HepG2 (cell line): ENCODE measurements at regions not wholly inside any gene's neighbourhood (a gene's known extent, or its start where the extent isn't known, plus 50 kb on each side); places are given as distances from the start of the nearest gene placed in this dataset.

ENCODE experiments used
- ATAC-seq: fragments of 200-7000 bp; cut with Tn5 transposase; 3 replicates; pipeline ENCODE4 v1.9.1; 2020; ENCODE audit warnings: mild to moderate bottlenecking, moderate library complexity
- BruUV-seq: library from RNA; stranded (reverse); fragments of 400-500 nt; replicated peaks from 2 replicates; lab custom pipeline; 2021; lab: Mats Ljungman, UMichigan
- CTCF ChIA-PET: fragments of 300-600 bp; formaldehyde crosslinking; extraction: SDS; loops from one replicate; lab custom pipeline; 2021; ENCODE audit warnings: low total read pairs, inconsistent platforms, low intra/inter-chr PET ratio; lab: Yijun Ruan, JAX
- POLR2A ChIA-PET: fragments of 350-600 bp; sonication (Branson Sonifier 250); formaldehyde crosslinking; loops from one replicate; lab custom pipeline; 2020; ENCODE audit warnings: antibody characterized with exemption, inconsistent platforms; lab: Yijun Ruan, JAX
- DNase-seq: peaks from one replicate; pipeline ENCODE4 v3.0.0-alpha.2; 2015; ENCODE audit warnings: low spot score
- FAIRE-seq: peaks from 3 replicates; lab custom pipeline; 2011; peaks lifted over from hg19 to GRCh38; lab: Jason Lieb, UNC
- H2AFZ ChIP-seq: one replicate; pipeline ENCODE4 v1.6.1; 2011; ENCODE audit warnings: low read length, inconsistent platforms
- H3K27ac ChIP-seq: fragments of 300-600 bp; 3 replicates; pipeline ENCODE4 v1.8.0; 2011; ENCODE audit warnings: mixed run types, mild to moderate bottlenecking, mixed read lengths, low read length, inconsistent platforms; ENCODE audit not compliant: insufficient read depth; ENCODE audit errors: extremely low read length
- H3K27me3 ChIP-seq, 2 experiments: fragments of 200-600 bp in 1 of 2; 2 replicates in 1 of 2; 3 replicates in 1 of 2; pipeline versions ENCODE4 v1.6.0 to v1.8.0; 2011; ENCODE audit warnings: low read length in 2 of 2, mild to moderate bottlenecking in 2 of 2, moderate library complexity in 2 of 2, inconsistent platforms in 1 of 2; ENCODE audit not compliant: insufficient read depth in 2 of 2, control insufficient read depth in 1 of 2
- H3K36me3 ChIP-seq, 2 experiments: fragments of 200-600 bp in 1 of 2; replicated peaks in 1 of 2; 2 replicates in 1 of 2; 3 replicates in 1 of 2; pipeline versions ENCODE4 v1.5.1 to v1.8.0; 2011; ENCODE audit warnings: low read length in 2 of 2, inconsistent platforms in 1 of 2; ENCODE audit not compliant: insufficient read depth in 2 of 2, control insufficient read depth in 1 of 2
- H3K4me1 ChIP-seq: 2 replicates; pipeline ENCODE4 v1.5.1; 2012; ENCODE audit warnings: low read length, inconsistent platforms; ENCODE audit not compliant: insufficient read depth
- H3K4me2 ChIP-seq: 2 replicates; pipeline ENCODE4 v1.6.0; 2011; ENCODE audit warnings: low read depth, low read length, inconsistent platforms
- H3K4me3 ChIP-seq, 3 experiments: fragments of 200-600 bp in 1 of 3; sonication (generic), shearing (Covaris generic) in 1 of 3; replicated peaks in 1 of 3; 2 replicates each; pipeline ENCODE4 v1.5.1; 2011 to 2016; ENCODE audit warnings: low read length in 3 of 3, inconsistent platforms in 2 of 3, low read depth in 2 of 3, mild to moderate bottlenecking in 2 of 3, control low read depth in 1 of 3, mixed read lengths in 1 of 3; ENCODE audit not compliant: insufficient read depth in 1 of 3
- H3K79me2 ChIP-seq: one replicate; pipeline ENCODE4 v1.6.1; 2011; ENCODE audit warnings: low read length, inconsistent platforms; ENCODE audit not compliant: insufficient read depth
- H3K9ac ChIP-seq: 2 replicates; pipeline ENCODE4 v1.6.0; 2011; ENCODE audit warnings: mild to moderate bottlenecking, low read depth, low read length, inconsistent platforms; ENCODE audit not compliant: insufficient read depth
- H3K9me3 ChIP-seq: 2 replicates; pipeline ENCODE4 v1.5.1; 2012; ENCODE audit warnings: mild to moderate bottlenecking, low read length
- H4K20me1 ChIP-seq: 2 replicates; pipeline ENCODE4 v1.6.0; 2011; ENCODE audit warnings: inconsistent platforms, mild to moderate bottlenecking, low read length, moderate library complexity; ENCODE audit not compliant: insufficient read depth
- BCL6 ChIP-seq: IDR thresholded peaks from 2 replicates; pipeline ENCODE4 v1.6.1; 2016; ENCODE audit warnings: missing genetic modification reagents, missing compliant biosample characterization
- DPF2 ChIP-seq: sonication (generic); formaldehyde crosslinking; IDR thresholded peaks from 2 replicates; pipeline ENCODE4 v1.4.0; 2020; ENCODE audit warnings: mild to moderate bottlenecking, low read depth, missing genetic modification reagents, borderline replicate concordance
- FLYWCH1 ChIP-seq: sonication (generic); formaldehyde crosslinking; IDR thresholded peaks from 2 replicates; pipeline ENCODE4 v1.8.1; 2023; ENCODE audit warnings: mild to moderate bottlenecking, missing genetic modification reagents
- HIVEP1 ChIP-seq: sonication (generic); formaldehyde crosslinking; IDR thresholded peaks from 2 replicates; pipeline ENCODE4 v1.4.0; 2020; ENCODE audit warnings: mild to moderate bottlenecking, missing genetic modification reagents
- NR2F6 ChIP-seq, 2 experiments: IDR thresholded peaks; 2 replicates each; pipeline ENCODE4 v1.6.1; 2016; ENCODE audit warnings: antibody characterized with exemption in 1 of 2, mild to moderate bottlenecking in 1 of 2
- RBAK ChIP-seq: sonication (generic); formaldehyde crosslinking; IDR thresholded peaks from 2 replicates; pipeline ENCODE4 v1.5.1; 2020; ENCODE audit warnings: mild to moderate bottlenecking, missing genetic modification reagents
- SCMH1 ChIP-seq: sonication (generic); formaldehyde crosslinking; IDR thresholded peaks from 2 replicates; pipeline ENCODE4 v1.9.0; 2021; ENCODE audit warnings: missing genetic modification reagents, mild to moderate bottlenecking, borderline replicate concordance
- SIX4 ChIP-seq: sonication (generic); formaldehyde crosslinking; IDR thresholded peaks from 2 replicates; pipeline ENCODE4 v1.4.0; 2020; ENCODE audit warnings: missing genetic modification reagents
- ZKSCAN1 ChIP-seq: fragments of 150-350 bp; IDR thresholded peaks from 2 replicates; pipeline ENCODE4 v1.6.1; 2014; ENCODE audit warnings: low read length
- ZMYM4 ChIP-seq: sonication (generic); formaldehyde crosslinking; IDR thresholded peaks from 2 replicates; pipeline ENCODE4 v1.8.1; 2023; ENCODE audit warnings: mild to moderate bottlenecking, missing genetic modification reagents
- ZNF3 ChIP-seq: IDR thresholded peaks from 2 replicates; pipeline ENCODE4 v1.7.0; 2017; ENCODE audit warnings: inconsistent platforms
- ZNF510 ChIP-seq: sonication (generic); formaldehyde crosslinking; IDR thresholded peaks from 2 replicates; pipeline ENCODE4 v1.4.0; 2020; ENCODE audit warnings: low read depth, mild to moderate bottlenecking, missing genetic modification reagents
- WGBS: methylation state at CpG from one replicate; pipeline ENCODE4 v1.1.6; 2017; ENCODE audit warnings: low lambda C conversion rate; 5-methylcytosine and 5-hydroxymethylcytosine counted together
- in situ Hi-C: cut with HindIII; loops from 2 replicates; pipeline ENCODE4 v1.10.0; 2017; ENCODE audit warnings: low pct_unique_long_range_greater_than_20kb; ENCODE audit not compliant: extremely low pct_ligation_motif_present
- intact Hi-C: fragments of 100-400 bp; cut with micrococcal nuclease; formaldehyde crosslinking; loops from one replicate; pipeline ENCODE4 v1.10.0; 2022; ENCODE audit not compliant: unreplicated experiment

DNA sequence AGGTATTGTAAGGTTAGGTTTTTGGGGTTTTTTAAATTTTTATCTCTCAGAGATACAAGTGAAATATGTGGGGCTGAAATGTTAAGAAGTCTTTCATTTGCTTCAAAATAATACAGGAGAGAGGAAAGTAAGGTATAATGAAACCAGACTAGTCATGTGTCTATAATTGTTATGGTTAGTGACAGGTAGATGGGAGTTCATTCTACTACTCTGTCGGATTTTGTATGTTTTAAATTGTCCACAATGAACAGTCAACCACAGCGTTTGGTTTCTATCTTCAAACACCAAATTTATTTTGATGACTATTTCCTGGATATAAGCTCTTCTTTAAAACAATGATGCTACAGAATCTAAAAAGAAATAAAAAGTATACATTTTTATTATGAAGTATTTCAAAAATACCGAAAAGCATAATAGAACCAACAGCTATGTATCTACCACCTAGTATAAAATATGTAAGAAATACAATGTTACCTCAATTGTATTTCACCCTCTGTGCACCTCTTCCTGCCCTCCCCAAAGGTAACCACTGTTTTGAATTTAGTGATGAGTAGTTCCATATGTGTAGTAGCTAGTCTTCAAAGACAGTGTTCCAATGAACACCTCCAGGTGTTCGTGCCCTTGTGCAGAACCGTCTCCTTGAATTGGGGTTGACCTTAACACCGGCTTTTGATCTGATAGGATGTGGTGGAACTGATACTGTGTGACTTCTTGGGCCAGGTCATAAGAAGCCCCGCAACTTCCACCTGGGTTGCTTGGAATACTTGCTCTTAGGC, 74.8 kb upstream of the CDK1 start:
- H4K20me1 ChIP-seq = no peaks in the 10 kb centered on the region
- no peak overlapping the region for H3K4me3 ChIP-seq
- ATAC-seq (no peak), FAIRE-seq (no peak), DNase-seq (no peak)
- in situ Hi-C loops = no loop called here
- H2AFZ ChIP-seq = no peak overlapping the region
- intact Hi-C loops = no loop called here
- H3K9ac ChIP-seq = no peak overlapping the region
- no TSS peak for BruUV-seq
- peak overlapping the region; percentile 9 for H3K27ac ChIP-seq
- H3K4me2 ChIP-seq = no peak overlapping the region
- peaks cover 49% of the 10 kb centered on the region for H3K4me1 ChIP-seq
- POLR2A ChIA-PET = no interaction called here
- no peaks in the 10 kb centered on the region for H3K27me3 ChIP-seq
- TF ChIP-seq DPF2 (no peak), SIX4 (CRISPR knock-in tag) (no peak), ZMYM4 (no peak), ZNF510 (CRISPR knock-in tag) (no peak), FLYWCH1 (CRISPR knock-in tag) (no peak), BCL6 (CRISPR knock-in tag) (no peak), ZKSCAN1 (no peak), ZNF3 (CRISPR knock-in tag) (no peak), RBAK (CRISPR knock-in tag) (no peak), NR2F6 (IDR thresholded peaks at IDR 0.05) (no peak), NR2F6 (CRISPR knock-in tag; IDR thresholded peaks at IDR 0.05) (no peak), HIVEP1 (CRISPR knock-in tag) (no peak), SCMH1 (CRISPR knock-in tag) (no peak)
- 79% methylated on average over 7 of the region's 7 CpGs for WGBS
- H3K79me2 ChIP-seq = no peaks in the 10 kb centered on the region
- CTCF ChIA-PET = no interaction called here
- H3K9me3 ChIP-seq = 0 out of 2 replicates have a peak, but pooled peaks cover 6% of the 10 kb centered on the region
- H3K36me3 ChIP-seq = no peaks in the 10 kb centered on the region
